ENCODE measurements at regions not wholly inside any gene's neighbourhood (a gene's known extent, or its start where the extent isn't known, plus 50 kb on each side); places are given as distances from the start of the nearest gene placed in this dataset.

GRCh38 chr4:41865981-41866798, 69.0 kb upstream of the TMEM33 start:
- no peaks in the 10 kb centered on the region for H3K9me3 ChIP-seq
- no peak overlapping the region for H3K27ac ChIP-seq
- H3K27me3 ChIP-seq: peaks cover 39% of the 10 kb centered on the region
- no peak overlapping the region for H3K4me3 ChIP-seq
- no peaks in the 10 kb centered on the region for H3K36me3 ChIP-seq
- no peak overlapping the region for H3K9ac ChIP-seq (ENCODE audit: low read depth in 2 of 2, low read length in 2 of 2)
- TF ChIP-seq, protein P1, sequence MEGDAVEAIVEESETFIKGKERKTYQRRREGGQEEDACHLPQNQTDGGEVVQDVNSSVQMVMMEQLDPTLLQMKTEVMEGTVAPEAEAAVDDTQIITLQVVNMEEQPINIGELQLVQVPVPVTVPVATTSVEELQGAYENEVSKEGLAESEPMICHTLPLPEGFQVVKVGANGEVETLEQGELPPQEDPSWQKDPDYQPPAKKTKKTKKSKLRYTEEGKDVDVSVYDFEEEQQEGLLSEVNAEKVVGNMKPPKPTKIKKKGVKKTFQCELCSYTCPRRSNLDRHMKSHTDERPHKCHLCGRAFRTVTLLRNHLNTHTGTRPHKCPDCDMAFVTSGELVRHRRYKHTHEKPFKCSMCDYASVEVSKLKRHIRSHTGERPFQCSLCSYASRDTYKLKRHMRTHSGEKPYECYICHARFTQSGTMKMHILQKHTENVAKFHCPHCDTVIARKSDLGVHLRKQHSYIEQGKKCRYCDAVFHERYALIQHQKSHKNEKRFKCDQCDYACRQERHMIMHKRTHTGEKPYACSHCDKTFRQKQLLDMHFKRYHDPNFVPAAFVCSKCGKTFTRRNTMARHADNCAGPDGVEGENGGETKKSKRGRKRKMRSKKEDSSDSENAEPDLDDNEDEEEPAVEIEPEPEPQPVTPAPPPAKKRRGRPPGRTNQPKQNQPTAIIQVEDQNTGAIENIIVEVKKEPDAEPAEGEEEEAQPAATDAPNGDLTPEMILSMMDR (IDR thresholded peaks at IDR 0.05): no peak
- DNase-seq: no peak
- intact Hi-C loops (cut with DNase I): no loop called here
- no peaks in the 10 kb centered on the region for H3K4me1 ChIP-seq

GRCh38 chr4:41865306-41865980, 69.8 kb upstream of the TMEM33 start:
- Histone ChIP-seq H3K4me3 (no peak overlapping the region), H3K36me3 (no peaks in the 10 kb centered on the region), H3K4me1 (no peaks in the 10 kb centered on the region), H3K27ac (no peak overlapping the region), H3K9me3 (no peaks in the 10 kb centered on the region), H3K27me3 (peaks cover 39% of the 10 kb centered on the region), H3K9ac (ENCODE audit: low read depth in 2 of 2, low read length in 2 of 2) (no peak overlapping the region)
- DNase-seq: no peak
- intact Hi-C loops (cut with DNase I): no loop called here
- TF ChIP-seq, protein P1 (IDR thresholded peaks at IDR 0.05): no peak

GRCh38 chr4:41859087-41859486, 76.1 kb upstream of the TMEM33 start:
- Histone ChIP-seq H3K4me1 (no peaks in the 10 kb centered on the region), H3K27ac (no peak overlapping the region), H3K27me3 (no peaks in the 10 kb centered on the region), H3K9me3 (no peaks in the 10 kb centered on the region), H3K36me3 (no peaks in the 10 kb centered on the region), H3K4me3 (no peak overlapping the region), H3K9ac (ENCODE audit: low read depth in 2 of 2, low read length in 2 of 2) (no peak overlapping the region)
- TF ChIP-seq, protein P1 (IDR thresholded peaks at IDR 0.05): no peak
- intact Hi-C loops (cut with DNase I): no loop called here
- DNase-seq: no peak

DNA sequence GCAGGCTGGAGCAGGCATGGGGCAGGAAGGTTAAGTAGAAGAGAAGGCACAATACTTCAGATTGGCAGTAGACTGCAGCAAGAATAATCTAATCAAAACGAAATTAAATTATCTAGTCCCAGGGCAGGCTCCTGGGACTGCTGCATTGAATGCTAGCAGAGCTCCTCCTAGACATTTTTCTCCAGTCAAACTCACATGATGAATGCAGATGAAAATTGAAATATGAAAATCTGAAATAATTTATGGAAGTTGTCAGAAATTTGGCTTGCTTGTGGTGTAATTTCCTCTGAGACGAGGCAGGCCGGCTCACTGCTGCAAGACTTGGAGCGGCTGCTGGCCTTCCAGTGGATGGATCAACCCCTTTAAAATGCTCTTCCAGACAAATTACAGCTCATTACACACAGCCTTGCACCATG, 78.0 kb upstream of the TMEM33 start:
- H3K9ac ChIP-seq (ENCODE audit: low read depth in 2 of 2, low read length in 2 of 2): no peak overlapping the region
- H3K27ac ChIP-seq: no peak overlapping the region
- H3K9me3 ChIP-seq: no peaks in the 10 kb centered on the region
- DNase-seq: no peak
- H3K27me3 ChIP-seq: no peaks in the 10 kb centered on the region
- TF ChIP-seq, protein P1 (IDR thresholded peaks at IDR 0.05): no peak
- no peaks in the 10 kb centered on the region for H3K36me3 ChIP-seq
- no peak overlapping the region for H3K4me3 ChIP-seq
- intact Hi-C loops (cut with DNase I): no loop called here
- no peaks in the 10 kb centered on the region for H3K4me1 ChIP-seq

GRCh38 chr4:41856797-41857196, 78.4 kb upstream of the TMEM33 start:
- H3K27me3 ChIP-seq: no peaks in the 10 kb centered on the region
- no peak overlapping the region for H3K4me3 ChIP-seq
- no peaks in the 10 kb centered on the region for H3K4me1 ChIP-seq
- no peak overlapping the region for H3K27ac ChIP-seq
- no peaks in the 10 kb centered on the region for H3K9me3 ChIP-seq
- TF ChIP-seq, protein P1 (IDR thresholded peaks at IDR 0.05): no peak
- no peaks in the 10 kb centered on the region for H3K36me3 ChIP-seq
- no peak overlapping the region for H3K9ac ChIP-seq (ENCODE audit: low read depth in 2 of 2, low read length in 2 of 2)
- intact Hi-C loops (cut with DNase I): no loop called here
- DNase-seq: no peak
